GM12892 (cell line): ENCODE measurements at regions not wholly inside any gene's neighbourhood (a gene's known extent, or its start where the extent isn't known, plus 50 kb on each side); places are given as distances from the start of the nearest gene placed in this dataset.

Source experiments
- POLR2A ChIP-seq: IDR thresholded peaks from 2 replicates; pipeline ENCODE4 v1.6.1; 2011; ENCODE audit warnings: low read depth, low read length, control low read depth
- POLR2AphosphoS5 ChIP-seq: IDR thresholded peaks from 2 replicates; pipeline ENCODE4 v1.6.1; 2011; ENCODE audit warnings: low read depth, low read length, control low read depth
- TAF1 ChIP-seq: IDR thresholded peaks from 2 replicates; pipeline ENCODE4 v1.6.1; 2011; ENCODE audit warnings: low read depth, mild to moderate bottlenecking, control low read depth, low read length, borderline replicate concordance

- TF ChIP-seq POLR2A (no peak), TAF1 (no peak), POLR2AphosphoS5 (no peak)
Measured at GRCh38 chr17:77602883-77603640, 355.4 kb upstream of the TNRC6C start.
